Ramos (cell line): ENCODE measurements at regions not wholly inside any gene's neighbourhood (a gene's known extent, or its start where the extent isn't known, plus 50 kb on each side); places are given as distances from the start of the nearest gene placed in this dataset.
"Not testable (repeated sequence)": the region's sequence is repeated elsewhere in the genome, so short reads cannot be mapped to it uniquely, and the experiment has no call there.

ENCODE experiments used
- in situ Hi-C: fragments of 300-500 bp; cut with MboI; formaldehyde crosslinking; loops from one replicate; pipeline ENCODE4 v1.14.3; 2022; ENCODE audit warnings: low sequenced_read_pairs; ENCODE audit not compliant: unreplicated experiment

DNA sequence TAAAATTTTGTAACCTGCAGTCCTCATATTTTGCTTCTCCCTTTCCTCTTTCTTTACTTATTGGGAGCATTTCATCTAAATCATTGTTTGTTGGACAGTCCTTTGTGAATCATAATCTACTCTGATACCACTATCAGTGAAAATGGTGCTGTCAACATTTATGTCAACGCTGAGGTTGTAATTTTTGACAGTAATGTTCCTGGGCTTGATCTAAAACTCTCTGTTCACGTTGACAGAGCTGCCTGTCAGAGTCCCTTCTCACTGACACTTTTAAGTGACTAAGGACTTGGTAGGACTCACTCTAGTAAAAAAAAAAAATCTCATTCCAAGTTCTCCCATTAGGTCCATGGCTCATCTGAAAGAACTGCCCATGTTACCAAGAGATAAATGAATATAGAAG lies 1640.8 kb upstream of the PIK3C3 start:
- in situ Hi-C loops = no loop called here

DNA sequence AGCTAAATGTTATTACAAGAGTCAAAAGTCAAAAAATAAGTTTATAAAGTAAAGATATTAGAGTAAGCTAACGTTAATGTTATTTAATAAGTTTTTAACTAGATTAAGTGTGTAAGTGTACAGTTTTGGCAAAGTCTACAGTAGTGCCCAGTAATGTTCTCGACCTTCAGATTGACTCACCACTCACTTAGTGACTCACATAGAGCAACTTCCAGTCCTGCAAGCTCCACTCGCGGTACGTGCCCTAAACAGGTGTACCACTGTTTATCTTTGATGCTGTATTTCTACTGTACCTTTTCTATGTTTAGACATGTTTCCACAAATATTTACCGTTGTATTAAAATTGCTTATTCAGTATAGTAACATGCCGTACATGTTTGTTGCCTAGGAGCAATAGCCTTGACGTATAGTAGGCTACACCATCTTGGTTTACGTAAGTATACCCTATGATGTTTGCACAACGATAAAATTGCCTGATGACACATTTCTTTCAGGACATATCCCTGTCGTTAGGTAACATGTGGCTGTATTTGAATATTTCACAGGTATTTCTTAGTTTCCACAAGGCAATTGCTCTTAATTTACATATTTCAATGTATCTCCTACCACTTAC lies 1641.9 kb upstream of the PIK3C3 start:
- in situ Hi-C loops = no loop called here

DNA sequence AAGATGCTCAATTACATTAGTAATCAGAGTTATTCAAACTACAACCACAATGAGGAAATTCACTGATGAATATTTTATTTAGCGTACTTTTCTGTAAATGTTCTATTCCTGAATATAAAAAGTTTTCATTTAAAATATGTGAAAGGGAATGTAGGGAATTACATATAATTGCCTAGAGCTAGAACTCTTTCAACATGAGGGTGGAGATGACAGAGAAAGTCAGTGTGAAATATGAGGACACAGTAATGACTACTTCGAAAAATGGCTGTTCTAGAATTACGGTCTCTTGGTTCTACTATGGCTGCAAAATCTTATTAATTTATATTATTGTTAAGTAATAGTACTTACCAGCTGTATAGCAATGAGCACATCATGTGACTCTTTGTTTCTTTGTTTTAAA lies 1647.4 kb upstream of the PIK3C3 start:
- in situ Hi-C loops = no loop called here

DNA sequence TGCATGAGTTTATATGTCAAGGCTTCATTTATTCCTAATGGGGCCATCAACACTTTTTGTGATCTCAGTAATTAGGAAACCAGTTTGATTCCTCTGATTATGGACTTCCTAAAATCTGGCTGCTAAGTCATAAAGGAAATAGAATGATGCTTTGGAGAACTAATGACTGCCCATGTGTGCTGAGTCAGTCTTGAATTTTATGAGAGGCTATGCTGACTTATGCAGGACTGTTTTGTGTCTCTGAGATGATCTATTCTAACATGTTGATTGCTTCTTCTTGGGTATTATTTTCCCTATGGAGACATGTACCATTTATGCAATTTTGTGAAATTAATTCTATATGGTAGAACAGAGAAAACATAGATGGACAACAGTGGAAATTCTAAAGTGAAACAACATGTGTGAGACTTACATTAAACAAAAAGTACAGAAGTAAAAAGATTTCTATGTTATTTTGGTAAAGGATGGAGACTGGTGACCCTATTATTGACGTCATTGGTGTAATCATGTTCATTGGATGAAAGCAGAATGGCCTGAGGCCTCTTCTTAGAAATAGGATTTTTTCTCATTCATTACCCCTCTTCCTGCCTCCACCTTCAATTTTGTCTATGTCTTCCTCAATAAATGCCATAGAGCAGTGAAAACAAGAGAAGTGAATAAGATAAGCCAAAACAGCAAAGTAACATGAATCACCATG lies 1658.2 kb upstream of the PIK3C3 start:
- in situ Hi-C loops = no loop called here

DNA sequence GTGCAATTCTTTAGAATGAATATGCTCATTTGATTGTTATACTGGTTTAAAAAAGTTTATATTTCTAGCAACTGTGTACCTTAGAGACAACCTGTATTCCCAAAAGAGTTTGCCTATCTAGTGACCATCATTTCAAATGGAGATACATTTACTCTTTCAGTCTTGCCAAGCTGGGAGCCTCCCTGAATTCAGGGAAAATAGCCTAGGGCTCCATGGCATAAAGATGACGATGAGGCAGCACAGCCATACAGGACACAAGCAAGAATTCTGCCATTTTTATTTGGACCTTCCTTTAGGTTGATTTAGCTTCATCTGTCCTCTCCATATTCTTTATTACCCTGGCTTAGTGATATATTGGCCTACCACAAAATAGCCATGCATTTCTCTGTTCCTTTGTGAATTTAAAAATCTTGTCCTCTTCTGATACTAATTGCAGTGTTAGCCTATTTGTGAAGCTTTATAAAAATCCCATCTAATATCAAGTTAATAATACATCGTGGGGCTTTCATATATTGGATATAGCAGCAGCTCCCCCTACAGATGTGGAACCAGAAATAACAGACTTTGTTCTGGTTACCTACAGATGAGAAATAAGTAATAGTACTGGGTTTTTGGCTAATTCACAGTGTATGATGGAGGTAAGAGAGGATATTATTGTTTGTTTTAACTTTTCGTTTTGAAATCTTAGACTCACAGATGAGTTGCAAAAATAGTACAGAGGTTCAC lies 1661.9 kb upstream of the PIK3C3 start:
- in situ Hi-C loops = no loop called here

DNA sequence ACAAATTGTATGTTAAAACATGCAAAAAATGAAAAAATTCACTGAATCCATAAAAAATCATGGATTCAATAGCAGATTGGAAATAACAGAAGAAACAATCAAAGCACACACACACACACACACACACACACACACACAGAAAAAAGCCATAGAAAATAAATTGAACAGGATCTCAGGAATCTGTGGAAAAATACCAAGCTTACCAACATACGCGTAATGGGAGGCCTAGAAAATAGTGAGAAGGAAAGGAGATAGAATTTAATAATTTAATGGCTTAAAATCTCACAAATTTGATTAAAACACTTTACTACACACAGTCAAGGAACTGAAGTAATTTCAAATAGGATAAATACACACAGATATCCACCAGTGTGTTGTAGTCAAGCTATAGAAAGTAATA lies 1671.5 kb upstream of the PIK3C3 start:
- in situ Hi-C loops = no loop called here

DNA sequence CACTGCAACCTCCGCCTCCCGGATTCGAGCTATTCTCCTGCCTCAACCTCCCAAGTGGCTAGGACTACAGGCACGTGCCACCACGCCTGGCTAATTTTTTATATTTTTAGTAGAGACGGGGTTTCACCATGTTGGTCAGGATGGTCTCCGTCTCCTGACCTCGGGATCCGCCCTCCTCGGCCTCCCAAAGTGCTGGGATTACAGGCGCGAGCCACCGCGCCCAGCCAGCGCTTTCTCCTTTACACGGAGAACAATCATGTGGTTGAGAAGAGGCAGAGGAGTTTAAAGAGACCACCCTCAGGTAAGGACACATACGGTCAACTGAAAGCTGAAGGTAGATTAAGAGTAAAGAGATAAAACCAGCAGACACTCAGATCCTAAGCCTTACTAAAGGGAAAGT lies 1673.7 kb upstream of the PIK3C3 start:
- in situ Hi-C loops = not testable (repeated sequence)

DNA sequence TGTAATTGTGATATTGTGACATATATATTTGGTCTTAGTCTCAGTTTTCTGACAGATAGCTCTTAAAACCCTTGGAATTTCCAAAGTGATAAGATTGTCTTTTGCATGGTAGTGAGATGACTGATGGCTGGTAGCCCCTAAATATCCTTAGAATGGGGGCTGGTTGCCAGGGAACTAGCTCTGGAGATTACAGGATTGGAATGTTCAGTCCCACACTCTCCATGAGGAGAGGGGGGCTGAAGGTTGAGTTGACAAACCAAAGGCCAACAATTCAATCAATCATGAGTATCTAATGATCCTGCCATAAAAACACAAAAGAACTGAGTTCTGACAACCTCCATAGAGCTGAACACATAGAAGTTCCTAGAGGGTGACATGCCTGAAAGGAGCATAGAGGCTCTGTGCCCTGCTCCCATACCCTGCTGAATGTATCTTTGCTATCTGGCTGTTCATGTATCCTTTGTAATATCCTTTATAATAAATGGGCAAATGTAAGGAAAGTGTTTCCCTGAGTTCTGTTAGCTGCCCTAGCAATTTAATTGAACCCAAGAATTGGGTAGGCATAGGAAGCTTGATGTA lies 1680.3 kb upstream of the PIK3C3 start:
- in situ Hi-C loops = no loop called here

DNA sequence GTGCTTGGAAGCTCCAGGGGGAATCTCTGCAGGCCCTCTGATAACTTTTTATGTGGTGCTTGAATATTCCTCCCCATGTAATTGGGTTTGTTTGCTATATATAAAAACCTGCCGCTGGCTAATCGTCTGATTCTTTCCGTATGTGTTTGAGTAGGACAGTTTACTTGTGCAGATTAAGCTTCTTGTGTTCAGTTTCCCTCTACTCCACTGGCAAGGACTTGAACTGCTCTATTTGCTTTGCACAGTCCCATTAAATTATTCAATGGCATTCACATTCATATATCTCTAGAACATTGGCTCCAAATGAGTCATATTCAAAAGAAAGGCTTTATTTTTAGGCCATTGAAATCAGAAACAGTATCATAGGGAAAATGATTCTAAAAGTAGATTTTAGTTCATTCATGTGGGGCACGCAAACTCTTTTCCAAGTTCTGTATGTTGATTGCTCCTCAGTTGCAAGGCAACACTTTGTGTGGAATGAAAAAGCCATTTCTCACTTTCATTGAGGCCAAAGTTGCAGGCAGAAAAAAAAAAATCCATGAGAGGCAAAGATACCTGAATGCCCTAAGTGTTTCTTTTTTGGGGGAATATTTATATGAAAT lies 1682.3 kb upstream of the PIK3C3 start:
- in situ Hi-C loops = no loop called here

DNA sequence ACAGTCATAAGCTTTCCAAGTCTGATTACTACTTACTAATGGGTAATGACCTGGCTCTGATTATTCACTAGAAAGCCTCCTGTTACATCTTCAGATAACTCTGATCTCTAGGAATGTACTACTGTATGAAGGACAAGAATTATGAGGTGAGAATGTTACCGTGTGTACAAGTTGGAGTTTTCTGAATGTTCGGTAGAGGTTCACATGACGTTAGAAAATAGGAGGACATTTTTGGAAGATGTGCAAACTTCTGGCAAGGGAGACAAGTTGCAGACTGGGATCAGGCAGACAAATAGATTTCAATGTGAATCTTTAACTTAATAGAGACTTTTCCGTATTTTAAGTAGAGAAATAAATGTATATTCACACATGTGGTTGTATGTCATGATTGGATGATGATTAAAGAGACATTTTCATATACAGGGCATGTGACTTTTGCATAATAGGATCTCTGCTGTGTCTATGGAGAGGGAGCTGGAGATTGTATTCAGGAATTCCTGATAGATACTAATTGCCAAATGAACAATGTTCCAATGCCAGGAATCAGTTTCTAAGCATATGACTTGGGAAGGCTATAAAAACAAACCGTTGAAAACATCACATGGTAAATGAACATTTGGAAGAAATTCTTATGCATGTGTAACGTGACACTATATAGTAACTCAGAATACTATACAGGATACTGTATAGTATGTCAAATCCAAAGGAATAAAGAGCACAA lies 1695.8 kb upstream of the PIK3C3 start:
- in situ Hi-C loops = no loop called here

DNA sequence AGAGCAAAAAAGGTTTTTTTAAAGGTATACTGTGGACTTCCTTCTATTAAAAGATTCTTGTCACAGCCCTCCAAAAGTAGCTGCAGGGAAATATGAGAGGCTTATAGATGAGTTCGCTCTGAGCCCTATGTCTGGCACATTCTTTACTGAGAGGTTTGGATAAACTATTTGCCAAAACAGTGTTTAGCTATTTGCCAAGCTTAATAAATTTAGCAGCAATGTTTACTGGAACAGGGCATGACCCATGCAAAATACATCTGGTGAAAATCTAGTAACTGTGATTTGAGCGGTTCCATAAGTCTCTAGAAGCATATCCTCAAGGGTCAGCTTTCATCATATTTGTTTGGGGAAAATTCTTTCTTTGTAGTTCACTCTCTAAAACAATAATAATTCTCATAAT lies 1696.7 kb upstream of the PIK3C3 start:
- in situ Hi-C loops = no loop called here

DNA sequence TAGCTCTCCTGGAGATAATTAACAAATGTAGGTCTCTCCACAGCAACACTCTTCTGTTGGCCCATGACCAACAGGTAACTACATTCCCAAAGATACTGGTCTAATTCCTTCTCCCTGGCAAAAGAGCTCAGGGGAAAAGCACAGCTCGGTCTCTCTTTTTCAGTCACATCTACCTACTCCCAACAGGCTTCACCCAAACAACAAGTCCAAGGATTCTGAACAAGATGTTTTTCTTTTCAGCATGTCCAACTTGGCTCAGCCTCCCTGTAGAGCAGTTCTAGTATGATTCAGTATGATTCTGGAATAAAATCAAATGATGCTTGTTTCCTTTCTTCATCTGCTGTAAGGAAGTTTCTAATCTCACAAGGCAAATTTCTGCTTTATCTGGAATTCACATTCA lies 1704.8 kb upstream of the PIK3C3 start:
- in situ Hi-C loops = no loop called here

DNA sequence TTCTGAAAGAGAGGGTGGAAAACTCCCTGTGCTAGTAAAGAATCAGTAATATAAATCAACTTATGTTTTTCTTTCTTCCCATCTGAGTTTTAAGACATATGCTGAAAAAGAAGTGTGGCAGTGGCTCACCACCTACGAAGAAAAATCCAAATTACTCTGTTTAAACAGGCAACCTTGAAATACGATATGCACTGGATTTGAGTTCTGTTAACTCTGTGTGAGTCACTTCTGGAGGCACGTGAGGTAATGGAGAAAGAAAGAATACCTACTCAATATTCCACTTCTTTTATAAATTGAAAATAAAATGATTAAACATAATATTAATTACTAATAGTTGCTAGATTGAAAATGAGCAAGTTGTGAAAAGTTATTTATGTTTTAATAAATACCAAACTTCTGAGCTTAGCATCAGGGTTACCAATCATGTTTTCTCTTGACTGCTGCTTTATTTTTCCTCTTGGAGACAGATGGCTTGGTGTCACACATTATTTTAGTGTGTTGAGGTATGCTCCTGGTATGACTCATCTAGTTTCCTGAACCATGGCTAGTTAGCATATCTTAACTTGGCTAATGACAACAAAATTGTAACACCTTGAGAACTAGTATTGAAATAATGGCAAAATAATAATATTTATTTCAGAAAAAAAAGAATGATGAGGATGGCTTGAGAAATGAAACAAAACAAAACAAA lies 1705.5 kb upstream of the PIK3C3 start:
- in situ Hi-C loops = no loop called here

DNA sequence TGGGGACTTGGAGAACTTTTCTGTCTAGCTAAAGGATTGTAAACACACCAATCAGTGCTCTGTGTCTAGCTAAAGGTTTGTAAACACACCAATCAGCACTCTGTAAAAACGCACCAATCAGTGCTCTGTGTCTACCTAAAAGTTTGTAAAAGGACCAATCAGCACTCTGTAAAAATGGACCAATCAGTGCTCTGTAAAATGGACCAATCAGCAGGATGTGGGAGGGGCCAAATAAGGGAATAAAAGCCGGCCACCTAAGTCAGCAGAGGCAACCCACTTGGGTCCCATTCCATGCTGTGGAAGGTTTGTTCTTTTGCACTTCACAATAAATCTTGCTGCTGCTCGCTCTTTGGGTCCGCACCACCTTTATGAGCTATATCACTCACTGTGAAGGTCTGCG lies 1709.4 kb upstream of the PIK3C3 start:
- in situ Hi-C loops = not testable (repeated sequence)

DNA sequence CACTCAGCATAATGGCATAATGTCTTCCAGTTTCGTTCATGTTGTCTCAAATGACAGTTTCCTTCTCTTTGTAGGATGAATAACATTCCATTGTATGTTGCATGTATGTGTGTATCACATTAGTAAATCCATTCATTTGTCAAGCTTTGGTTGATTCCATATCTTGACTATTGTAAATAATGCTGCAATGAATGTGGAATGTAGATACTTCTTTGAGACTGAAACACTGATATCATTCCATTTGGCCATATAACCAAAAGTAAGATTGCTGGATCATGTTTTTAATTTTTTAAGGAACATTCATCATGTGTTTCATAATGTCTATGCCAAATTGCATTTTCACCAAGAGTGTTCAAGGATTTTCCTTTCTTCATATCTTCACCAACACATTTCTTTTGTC lies 1711.4 kb upstream of the PIK3C3 start:
- in situ Hi-C loops = no loop called here

DNA sequence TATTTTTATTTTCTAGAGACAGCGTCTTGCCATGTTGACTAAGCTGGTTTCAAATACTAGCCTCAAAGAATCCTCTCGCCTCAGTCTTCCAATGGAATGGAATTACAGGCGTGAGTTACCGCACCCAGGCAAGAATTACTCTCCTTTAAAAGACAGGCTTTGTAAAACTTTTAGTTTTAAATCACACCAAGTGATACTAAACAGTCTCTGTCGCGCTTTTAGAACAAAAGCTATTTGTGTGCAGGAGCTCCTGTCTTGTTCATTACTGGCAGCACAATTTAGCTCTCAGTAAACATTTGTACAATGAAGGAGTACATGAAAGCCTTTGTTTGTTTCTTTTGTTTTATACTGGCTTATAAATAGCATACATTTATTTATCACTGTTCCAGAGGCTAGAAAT lies 1719.2 kb upstream of the PIK3C3 start:
- in situ Hi-C loops = no loop called here

DNA sequence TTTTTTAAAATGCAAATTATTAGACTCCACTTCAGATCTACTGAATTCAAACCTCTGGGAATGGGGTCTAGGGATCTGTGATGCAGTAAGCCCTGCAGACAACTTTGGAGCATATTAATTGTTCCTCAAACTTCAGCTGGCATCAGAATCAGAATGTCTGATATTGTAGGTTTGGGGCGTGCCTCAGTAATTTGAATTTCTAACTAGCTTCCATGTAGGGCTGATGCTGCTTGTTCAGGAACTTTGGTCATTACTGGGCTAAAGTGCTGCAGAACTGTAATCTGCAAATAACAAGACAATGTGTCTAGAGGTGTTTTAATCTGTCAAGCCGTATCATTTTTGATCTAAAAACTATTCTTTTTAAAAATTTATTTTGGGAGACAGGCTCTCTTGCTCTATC lies 1719.7 kb upstream of the PIK3C3 start:
- in situ Hi-C loops = no loop called here

DNA sequence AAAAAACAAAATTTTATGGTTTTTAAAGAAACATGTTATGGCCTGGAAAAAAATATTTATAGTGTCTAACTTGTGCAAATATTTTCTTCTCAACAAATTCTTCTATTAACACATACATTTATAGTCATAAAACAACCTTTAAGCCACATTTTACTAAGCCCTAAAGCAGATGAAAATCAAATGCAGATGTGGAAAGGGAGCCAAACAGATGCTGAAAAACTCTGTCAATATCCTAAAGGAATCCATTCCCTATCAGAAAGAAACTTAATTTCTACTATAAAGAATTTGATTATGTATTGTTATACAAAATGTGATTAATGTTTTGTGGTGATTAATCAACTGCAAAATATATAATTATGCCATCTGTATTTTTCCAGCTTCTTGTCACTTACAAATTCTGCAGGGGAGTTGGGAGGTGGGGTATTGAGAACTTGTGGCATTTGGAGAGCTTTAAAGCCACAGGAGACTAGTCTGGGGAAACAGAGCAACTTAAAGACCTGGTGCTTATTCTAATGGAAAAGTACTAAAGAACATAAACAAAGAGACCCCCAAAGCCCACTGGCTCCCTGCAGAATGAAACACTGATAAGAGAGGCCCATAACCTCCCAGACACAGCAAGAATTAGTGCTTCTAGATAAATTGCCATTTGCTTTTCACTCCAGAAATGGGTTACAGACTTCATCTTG lies 1721.0 kb upstream of the PIK3C3 start:
- in situ Hi-C loops = no loop called here

DNA sequence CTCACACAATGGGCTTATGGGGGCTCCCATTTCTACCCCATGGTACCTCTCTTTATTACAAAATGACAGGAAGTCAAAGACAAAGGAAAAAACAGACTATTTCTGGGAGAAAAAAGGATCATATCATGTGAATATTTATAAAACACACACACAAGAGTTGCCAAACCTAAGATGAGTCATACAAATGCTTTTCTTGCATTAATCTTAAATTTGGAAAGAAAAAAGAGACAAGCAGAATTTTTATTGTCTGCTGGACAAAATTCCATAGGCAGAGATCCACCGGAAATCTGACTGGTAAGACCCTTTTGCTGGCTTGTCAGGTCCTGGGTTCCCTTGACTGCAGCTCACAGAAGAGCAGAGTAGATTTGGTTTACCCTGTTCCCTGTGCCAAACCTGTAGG lies 1732.3 kb upstream of the PIK3C3 start:
- in situ Hi-C loops = no loop called here
